Pancreas (tissue), 10 donors: ENCODE measurements at regions not wholly inside any gene's neighbourhood (a gene's known extent, or its start where the extent isn't known, plus 50 kb on each side); places are given as distances from the start of the nearest gene placed in this dataset.

ENCODE experiments used
- ATAC-seq, 4 donors: fragments of 200-7000 bp; cut with Tn5 transposase; one replicate each; pipeline versions ENCODE4 v1.8.0 to v1.9.1; 2020; ENCODE audit warnings: mild to moderate bottlenecking in 4 of 4, moderate library complexity in 4 of 4
- DNase-seq, 6 donors: peaks; one replicate each; pipeline ENCODE4 v3.0.0-alpha.2; 2020
- FAIRE-seq: peaks from 2 replicates; lab custom pipeline; 2012; peaks lifted over from hg19 to GRCh38; lab: Jason Lieb, UNC
- H3K27ac ChIP-seq, 4 donors: fragments of 200-600 bp; sonication (generic); 1 replicate in 3 of 4; 2 replicates in 1 of 4; pipeline versions ENCODE4 v1.5.0 to v1.8.0; 2020
- H3K27me3 ChIP-seq, 4 donors: fragments of 200-600 bp; one replicate each; pipeline ENCODE4 v1.8.0; 2021
- H3K36me3 ChIP-seq, 3 donors: fragments of 200-600 bp; sonication (generic) in 1 of 3; one replicate each; pipeline versions ENCODE4 v1.5.0 to v1.8.0; 2020 to 2021
- H3K4me1 ChIP-seq, 3 donors: fragments of 200-600 bp; one replicate each; pipeline ENCODE4 v1.8.0; 2021
- H3K4me3 ChIP-seq, 4 donors: fragments of 200-600 bp; sonication (generic) in 2 of 4; one replicate each; pipeline versions ENCODE4 v1.5.0 to v1.8.0; 2020 to 2021
- H3K9me3 ChIP-seq, 4 donors: fragments of 200-600 bp; one replicate each; pipeline ENCODE4 v1.8.0; 2021
- WGBS, 2 donors: extraction: QIAGEN DNeasy Blood & Tissue Kit; methylation state at CpG; one replicate each; pipeline ENCODE4 v1.1.7; 2013; 5-methylcytosine and 5-hydroxymethylcytosine counted together
- intact Hi-C, 3 donors: fragments of 100-400 bp; cut with DNase I; formaldehyde crosslinking; loops; one replicate each; pipeline versions ENCODE4 v1.11.1 to v1.14.2; 2022
- TF ChIP-seq, protein P1 (sequence below), 4 donors: fragments of 200-600 bp; sonication (generic) in 3 of 4; IDR thresholded peaks; one replicate each; pipeline versions ENCODE4 v1.5.0 to v1.8.0; 2021; ENCODE audit warnings: antibody characterized with exemption in 4 of 4
- donor health status: healthy with polysubstance abuse.
- donor health status: DM: no; HTN: no; CAD: no; lungs with moderate emphysema.
- donor health status: DM: no; HTN: no; CAD: no.
- donor health status: control.
- donor health status: control.
- donor health status: Bipolar disorder and iron deficiency.
- donor health status: DM: yes; HTN: yes; CAD: no.
- donor health status: DM: no; HTN: no; CAD: no.
- donor health status: DM: no; HTN: no; CAD: no.
- donor health status: DM: yes; HTN: yes; CAD: no.

DNA sequence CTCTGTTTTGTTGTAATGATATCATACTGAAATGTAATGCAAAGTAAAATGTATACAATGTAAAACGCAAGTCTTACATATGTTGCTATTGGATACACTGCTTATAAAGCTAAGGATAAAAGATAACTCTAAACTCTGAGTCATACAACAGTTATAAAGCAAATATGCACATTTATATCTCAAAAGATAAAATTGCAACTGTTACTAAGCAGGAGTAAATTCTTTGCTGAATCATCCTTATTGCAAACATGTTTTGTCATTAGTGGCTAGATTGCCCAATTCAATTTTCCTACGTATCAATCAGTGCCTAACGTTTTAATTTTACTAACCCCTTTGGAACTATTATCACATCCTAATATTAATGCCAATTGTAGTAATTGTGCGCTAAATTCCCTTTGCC lies 762.9 kb downstream of the LTN1 start:
- H3K36me3 ChIP-seq = no peaks in the 10 kb centered on the region
- TF ChIP-seq, protein P1, sequence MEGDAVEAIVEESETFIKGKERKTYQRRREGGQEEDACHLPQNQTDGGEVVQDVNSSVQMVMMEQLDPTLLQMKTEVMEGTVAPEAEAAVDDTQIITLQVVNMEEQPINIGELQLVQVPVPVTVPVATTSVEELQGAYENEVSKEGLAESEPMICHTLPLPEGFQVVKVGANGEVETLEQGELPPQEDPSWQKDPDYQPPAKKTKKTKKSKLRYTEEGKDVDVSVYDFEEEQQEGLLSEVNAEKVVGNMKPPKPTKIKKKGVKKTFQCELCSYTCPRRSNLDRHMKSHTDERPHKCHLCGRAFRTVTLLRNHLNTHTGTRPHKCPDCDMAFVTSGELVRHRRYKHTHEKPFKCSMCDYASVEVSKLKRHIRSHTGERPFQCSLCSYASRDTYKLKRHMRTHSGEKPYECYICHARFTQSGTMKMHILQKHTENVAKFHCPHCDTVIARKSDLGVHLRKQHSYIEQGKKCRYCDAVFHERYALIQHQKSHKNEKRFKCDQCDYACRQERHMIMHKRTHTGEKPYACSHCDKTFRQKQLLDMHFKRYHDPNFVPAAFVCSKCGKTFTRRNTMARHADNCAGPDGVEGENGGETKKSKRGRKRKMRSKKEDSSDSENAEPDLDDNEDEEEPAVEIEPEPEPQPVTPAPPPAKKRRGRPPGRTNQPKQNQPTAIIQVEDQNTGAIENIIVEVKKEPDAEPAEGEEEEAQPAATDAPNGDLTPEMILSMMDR (IDR thresholded peaks at IDR 0.05) = no peak
- WGBS, 2 donors = 35 to 39% methylated on average over 4 of the region's 4 CpGs
- FAIRE-seq = no peak
- H3K9me3 ChIP-seq = no peaks in the 10 kb centered on the region
- no peak for DNase-seq
- H3K4me3 ChIP-seq = no peak overlapping the region
- peaks cover 5 to 16% (median 13%) of the 10 kb centered on the region in 3 donors for H3K4me1 ChIP-seq
- ATAC-seq = peak; percentile 78 to 89 (median 82)
- no peak overlapping the region for H3K27ac ChIP-seq
- H3K27me3 ChIP-seq = no peaks in the 10 kb centered on the region
- intact Hi-C loops = no loop called here

DNA sequence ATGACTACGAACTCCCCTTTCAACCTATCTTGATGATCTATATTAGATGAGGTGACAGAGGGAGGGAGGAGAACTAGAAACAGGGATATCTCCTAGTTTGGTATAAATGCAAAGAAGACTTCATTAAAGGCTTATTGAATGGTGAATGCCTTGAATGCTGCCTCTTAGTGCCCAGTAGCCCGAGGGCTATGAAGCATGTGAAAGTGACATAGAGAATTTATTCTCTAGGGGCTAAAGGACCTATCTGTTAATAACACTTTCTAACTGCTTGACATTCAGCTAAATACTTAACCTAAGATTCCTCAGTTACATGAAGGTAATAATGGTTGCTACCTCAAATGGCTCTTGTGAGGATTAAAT lies 764.1 kb downstream of the LTN1 start:
- Histone ChIP-seq H3K9me3 (no peaks in the 10 kb centered on the region), H3K27me3 (no peaks in the 10 kb centered on the region), H3K27ac (no peak overlapping the region), H3K4me3 (no peak overlapping the region), H3K4me1 (peaks cover 5 to 16% (median 13%) of the 10 kb centered on the region in 3 donors), H3K36me3 (no peaks in the 10 kb centered on the region)
- no peak for FAIRE-seq
- DNase-seq = no peak
- intact Hi-C loops = no loop called here
- ATAC-seq = no peak
- WGBS, 2 donors = 91 to 92% methylated on average over 2 of the region's 2 CpGs
- TF ChIP-seq, protein P1 (IDR thresholded peaks at IDR 0.05) = no peak

DNA sequence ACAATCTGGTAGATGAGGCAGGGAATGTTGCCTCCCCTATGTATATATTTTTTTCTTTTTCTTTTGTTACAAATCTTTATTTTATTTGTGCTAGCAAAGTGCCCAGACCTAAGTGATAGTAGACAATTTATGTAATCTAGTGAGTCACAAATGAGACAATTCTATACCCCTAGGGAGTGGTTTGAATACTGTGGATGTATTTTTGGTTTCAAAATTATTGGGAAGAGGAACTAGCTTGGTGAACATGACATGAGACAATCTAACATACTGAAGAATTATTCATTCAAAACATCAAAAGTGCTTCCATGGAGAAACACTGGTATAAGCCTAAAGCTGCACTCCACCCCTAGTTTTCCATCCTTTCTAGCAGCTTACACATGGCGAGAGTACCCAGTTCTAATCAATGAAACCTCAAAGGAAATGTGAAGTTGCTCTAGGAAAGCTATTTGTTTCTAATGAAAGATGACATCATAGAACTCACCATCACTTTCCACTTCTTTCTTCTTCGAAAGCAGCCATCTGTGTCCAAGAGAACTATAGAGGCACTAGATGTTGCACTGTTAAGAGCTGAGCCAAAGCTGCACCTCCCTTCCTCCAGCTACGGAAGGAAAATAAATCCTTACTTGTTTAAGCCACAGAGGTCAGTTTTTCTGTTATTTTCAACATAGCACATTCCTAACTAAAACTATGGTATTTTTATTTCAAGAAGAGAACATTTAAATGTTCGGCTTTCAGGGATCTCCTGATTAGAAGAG lies 764.6 kb downstream of the LTN1 start:
- TF ChIP-seq, protein P1 (IDR thresholded peaks at IDR 0.05) = no peak
- Histone ChIP-seq H3K4me1 (peaks cover 5 to 16% (median 13%) of the 10 kb centered on the region in 3 donors), H3K27me3 (no peaks in the 10 kb centered on the region), H3K9me3 (no peaks in the 10 kb centered on the region), H3K27ac (no peak overlapping the region), H3K4me3 (no peak overlapping the region), H3K36me3 (no peaks in the 10 kb centered on the region)
- WGBS, 2 donors = 87 to 90% methylated on average over 4 of the region's 4 CpGs
- DNase-seq (no peak), ATAC-seq (no peak), FAIRE-seq (no peak)
- intact Hi-C loops = no loop called here

DNA sequence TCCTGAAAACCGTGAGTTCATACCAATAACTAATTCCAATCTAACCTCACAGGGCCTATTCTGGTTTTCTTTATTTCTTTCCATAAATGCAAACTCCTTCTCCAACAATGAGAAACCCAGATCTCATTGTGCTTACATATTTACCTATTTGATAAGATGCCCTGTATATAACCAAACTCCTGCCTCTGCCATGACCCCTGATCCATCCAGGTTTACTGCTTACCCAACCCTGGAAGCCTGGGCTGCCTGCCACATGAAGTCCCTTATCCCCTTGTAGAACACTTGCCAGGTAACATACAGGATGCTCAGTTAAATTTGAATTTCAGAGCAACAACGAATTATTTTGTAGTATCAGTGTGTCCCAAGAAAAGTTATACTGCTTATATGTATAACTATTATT lies 766.1 kb downstream of the LTN1 start:
- Histone ChIP-seq H3K9me3 (no peaks in the 10 kb centered on the region), H3K36me3 (no peaks in the 10 kb centered on the region), H3K4me3 (no peak overlapping the region), H3K27me3 (no peaks in the 10 kb centered on the region), H3K4me1 (peaks cover 5 to 21% (median 13%) of the 10 kb centered on the region in 3 donors), H3K27ac (no peak overlapping the region)
- TF ChIP-seq, protein P1 (IDR thresholded peaks at IDR 0.05) = no peak
- intact Hi-C loops = no loop called here
- WGBS, 2 donors = 88 to 92% methylated on average over 2 of the region's 2 CpGs
- DNase-seq (no peak), FAIRE-seq (no peak), ATAC-seq (no peak)

DNA sequence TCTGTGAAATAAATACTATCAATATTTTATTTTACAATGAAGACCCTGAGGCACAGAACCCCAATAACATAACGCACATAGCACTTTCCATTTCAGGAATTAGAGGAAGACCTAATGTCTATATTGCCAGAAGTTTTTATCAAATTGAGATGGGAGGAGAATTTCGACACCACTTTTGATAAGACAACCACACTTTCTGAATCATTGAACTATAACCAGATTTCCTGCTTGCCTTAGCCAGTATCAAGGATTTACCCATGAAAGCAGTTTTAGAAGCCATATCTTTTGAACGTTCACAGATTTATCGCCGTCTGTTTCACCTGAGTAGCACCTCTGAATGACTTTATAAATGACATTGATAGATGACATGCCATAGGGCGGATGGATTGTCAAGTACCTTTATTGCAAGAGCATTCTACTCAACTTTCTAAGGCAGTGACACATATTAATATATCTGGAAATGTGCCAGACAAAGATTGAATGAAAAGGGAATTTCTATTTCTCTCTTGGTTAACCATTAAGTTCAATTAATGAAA lies 768.4 kb downstream of the LTN1 start:
- FAIRE-seq (no peak), DNase-seq (no peak), ATAC-seq (no peak)
- no peaks in the 10 kb centered on the region for H3K27me3 ChIP-seq
- TF ChIP-seq, protein P1 (IDR thresholded peaks at IDR 0.05) = no peak
- no peaks in the 10 kb centered on the region for H3K36me3 ChIP-seq
- H3K27ac ChIP-seq = no peak overlapping the region
- WGBS, 2 donors = 80 to 84% methylated on average over 6 of the region's 6 CpGs
- no peak overlapping the region for H3K4me3 ChIP-seq
- H3K4me1 ChIP-seq = peaks cover 0 to 22% (median 10%) of the 10 kb centered on the region in 3 donors
- H3K9me3 ChIP-seq = no peaks in the 10 kb centered on the region
- intact Hi-C loops = no loop called here
